ENCODE measurements at regions not wholly inside any gene's neighbourhood (a gene's known extent, or its start where the extent isn't known, plus 50 kb on each side); places are given as distances from the start of the nearest gene placed in this dataset.
"Not testable (repeated sequence)": the region's sequence is repeated elsewhere in the genome, so short reads cannot be mapped to it uniquely, and the experiment has no call there.

DNA sequence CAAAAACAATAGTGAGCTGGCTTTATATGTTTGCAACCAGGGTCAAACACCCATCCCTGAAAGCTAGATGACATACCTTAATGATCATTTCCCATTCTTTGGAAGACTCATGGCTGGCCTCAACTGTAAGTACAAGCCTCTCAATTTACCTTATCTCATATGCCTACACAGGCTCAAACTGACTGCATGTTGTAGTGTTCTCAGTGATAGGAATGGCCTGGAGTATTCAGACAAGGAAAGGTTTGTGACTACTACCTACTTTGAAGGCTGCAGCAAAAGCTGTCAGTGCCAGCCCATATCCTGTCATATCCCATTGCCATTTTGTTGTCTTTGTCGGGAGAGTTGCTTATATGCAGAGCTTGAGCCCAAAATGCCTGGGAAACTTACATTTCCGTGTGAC, 205.2 kb upstream of the MOCS1 start:
- Histone ChIP-seq H3K9me3 (ENCODE audit: control insufficient read depth, low read length) (no peaks in the 10 kb centered on the region), H3K9ac (no peak overlapping the region), H3K4me3 (ENCODE audit: low read depth, low read length) (no peak overlapping the region), H3K27ac (no peak overlapping the region), H3K79me2 (no peaks in the 10 kb centered on the region), H3K4me2 (ENCODE audit: low read length) (no peak overlapping the region), H3K36me3 (ENCODE audit: control insufficient read depth, insufficient read depth, low read length) (no peaks in the 10 kb centered on the region), H3K4me1 (no peaks in the 10 kb centered on the region), H2AFZ (no peak overlapping the region), H3K27me3 (ENCODE audit: control insufficient read depth, insufficient read depth, low read length) (no peaks in the 10 kb centered on the region)
- TF ChIP-seq, protein P1, sequence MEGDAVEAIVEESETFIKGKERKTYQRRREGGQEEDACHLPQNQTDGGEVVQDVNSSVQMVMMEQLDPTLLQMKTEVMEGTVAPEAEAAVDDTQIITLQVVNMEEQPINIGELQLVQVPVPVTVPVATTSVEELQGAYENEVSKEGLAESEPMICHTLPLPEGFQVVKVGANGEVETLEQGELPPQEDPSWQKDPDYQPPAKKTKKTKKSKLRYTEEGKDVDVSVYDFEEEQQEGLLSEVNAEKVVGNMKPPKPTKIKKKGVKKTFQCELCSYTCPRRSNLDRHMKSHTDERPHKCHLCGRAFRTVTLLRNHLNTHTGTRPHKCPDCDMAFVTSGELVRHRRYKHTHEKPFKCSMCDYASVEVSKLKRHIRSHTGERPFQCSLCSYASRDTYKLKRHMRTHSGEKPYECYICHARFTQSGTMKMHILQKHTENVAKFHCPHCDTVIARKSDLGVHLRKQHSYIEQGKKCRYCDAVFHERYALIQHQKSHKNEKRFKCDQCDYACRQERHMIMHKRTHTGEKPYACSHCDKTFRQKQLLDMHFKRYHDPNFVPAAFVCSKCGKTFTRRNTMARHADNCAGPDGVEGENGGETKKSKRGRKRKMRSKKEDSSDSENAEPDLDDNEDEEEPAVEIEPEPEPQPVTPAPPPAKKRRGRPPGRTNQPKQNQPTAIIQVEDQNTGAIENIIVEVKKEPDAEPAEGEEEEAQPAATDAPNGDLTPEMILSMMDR (IDR thresholded peaks at IDR 0.05) = no peak

DNA sequence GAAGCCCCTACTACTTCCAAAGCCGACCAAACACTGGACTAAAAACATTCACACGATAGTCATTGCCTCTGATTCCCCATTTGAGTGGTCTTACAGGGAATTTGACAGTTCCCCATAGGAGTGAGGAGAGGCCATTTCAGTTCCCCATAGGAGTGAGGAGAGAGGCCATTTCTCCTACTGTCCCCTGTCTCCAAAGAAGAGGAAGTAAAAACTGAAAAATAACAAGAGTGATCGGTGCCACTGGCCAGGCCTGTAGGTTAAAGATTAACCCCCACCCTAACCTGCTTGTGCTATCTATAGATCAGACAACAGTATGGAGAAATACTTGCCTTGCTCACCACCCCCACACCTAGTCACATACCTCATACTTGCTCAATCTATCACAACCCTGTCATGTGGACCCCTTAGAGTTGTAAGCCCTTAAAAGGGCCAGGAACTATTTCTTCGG, 204.0 kb upstream of the MOCS1 start:
- Histone ChIP-seq H3K4me2 (ENCODE audit: low read length) (no peak overlapping the region), H3K79me2 (no peaks in the 10 kb centered on the region), H3K27ac (no peak overlapping the region), H3K9me3 (ENCODE audit: control insufficient read depth, low read length) (no peaks in the 10 kb centered on the region), H2AFZ (no peak overlapping the region), H3K9ac (no peak overlapping the region), H3K27me3 (ENCODE audit: control insufficient read depth, insufficient read depth, low read length) (no peaks in the 10 kb centered on the region), H3K4me3 (ENCODE audit: low read depth, low read length) (no peak overlapping the region), H3K36me3 (ENCODE audit: control insufficient read depth, insufficient read depth, low read length) (no peaks in the 10 kb centered on the region), H3K4me1 (no peaks in the 10 kb centered on the region)
- TF ChIP-seq, protein P1 (IDR thresholded peaks at IDR 0.05) = no peak

DNA sequence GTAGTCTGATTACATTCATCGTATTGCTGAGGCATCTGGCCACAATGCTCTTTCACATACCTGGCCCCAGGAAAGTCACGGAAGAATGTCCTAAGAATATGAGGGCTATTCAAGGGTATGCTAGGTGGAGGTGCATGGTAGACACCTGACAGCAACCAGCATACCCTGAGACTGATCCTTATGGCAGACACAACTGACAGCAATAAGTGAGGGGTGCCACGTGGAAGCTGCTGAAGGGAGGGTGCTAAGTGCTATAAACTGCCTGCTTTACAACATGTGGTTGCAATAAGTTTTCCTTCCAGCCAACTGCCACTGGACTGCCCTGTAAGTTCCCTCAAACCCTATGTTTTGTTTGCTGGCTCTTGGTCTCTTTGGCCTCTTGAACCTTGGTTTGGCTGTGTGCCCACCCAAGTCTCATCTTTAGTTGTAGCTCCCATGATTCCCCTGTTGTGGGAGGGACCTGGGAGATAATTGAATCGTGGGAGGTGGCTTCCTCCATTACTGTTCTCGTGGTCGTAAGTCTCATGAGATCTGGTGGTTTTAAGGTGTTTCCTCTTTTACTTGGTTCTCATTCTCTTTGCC, 201.3 kb upstream of the MOCS1 start:
- H3K4me3 ChIP-seq (ENCODE audit: low read depth, low read length) = no peak overlapping the region
- H3K79me2 ChIP-seq = no peaks in the 10 kb centered on the region
- no peaks in the 10 kb centered on the region for H3K27me3 ChIP-seq (ENCODE audit: control insufficient read depth, insufficient read depth, low read length)
- H3K9me3 ChIP-seq (ENCODE audit: control insufficient read depth, low read length) = no peaks in the 10 kb centered on the region
- H3K9ac ChIP-seq = no peak overlapping the region
- TF ChIP-seq, protein P1 (IDR thresholded peaks at IDR 0.05) = no peak
- H3K27ac ChIP-seq = no peak overlapping the region
- no peaks in the 10 kb centered on the region for H3K36me3 ChIP-seq (ENCODE audit: control insufficient read depth, insufficient read depth, low read length)
- H3K4me1 ChIP-seq = no peaks in the 10 kb centered on the region
- H2AFZ ChIP-seq = no peak overlapping the region
- H3K4me2 ChIP-seq (ENCODE audit: low read length) = no peak overlapping the region

DNA sequence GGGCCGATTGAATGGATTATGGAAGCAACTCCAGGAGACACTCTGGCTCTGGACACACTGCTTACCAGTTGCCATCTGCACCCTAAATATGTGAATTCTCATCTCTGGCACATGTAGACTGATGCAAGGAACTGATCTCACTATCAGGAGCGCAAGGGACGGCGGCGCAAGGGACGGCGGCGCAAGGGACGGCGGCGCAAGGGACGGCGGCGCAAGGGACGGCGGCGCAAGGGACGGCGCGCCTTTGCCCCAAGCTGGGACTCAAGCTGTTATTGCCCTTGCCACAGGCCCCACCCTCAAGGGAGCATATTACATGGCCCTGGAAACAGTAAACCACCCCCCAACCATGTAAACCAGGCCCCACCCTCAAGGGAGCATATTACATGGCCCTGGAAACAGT, 199.7 kb upstream of the MOCS1 start:
- H2AFZ ChIP-seq; H3K27me3 ChIP-seq (ENCODE audit: control insufficient read depth, insufficient read depth, low read length); H3K9me3 ChIP-seq (ENCODE audit: control insufficient read depth, low read length); H3K4me2 ChIP-seq (ENCODE audit: low read length); H3K79me2 ChIP-seq; H3K36me3 ChIP-seq (ENCODE audit: control insufficient read depth, insufficient read depth, low read length); H3K9ac ChIP-seq; H3K4me1 ChIP-seq; H3K4me3 ChIP-seq (ENCODE audit: low read depth, low read length); H3K27ac ChIP-seq: not testable (repeated sequence)

DNA sequence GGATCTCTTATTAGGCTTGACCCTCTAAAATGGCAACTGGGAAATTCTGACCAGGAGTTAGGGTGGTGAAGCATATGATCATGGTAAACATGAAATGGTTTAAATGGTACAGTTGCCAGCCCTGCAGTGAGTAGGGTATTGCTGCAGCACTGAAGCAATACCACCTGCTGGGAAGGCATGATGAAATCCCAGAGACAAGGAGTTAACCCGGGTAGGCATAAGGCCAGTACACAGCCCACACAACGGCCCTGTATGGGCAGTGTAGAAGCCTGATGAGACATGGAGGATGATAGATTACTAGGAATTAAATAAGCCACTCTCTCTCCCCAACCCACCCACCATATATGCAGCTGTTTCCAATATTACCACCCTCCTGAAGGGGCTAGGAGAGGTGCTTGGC, 197.4 kb upstream of the MOCS1 start:
- H2AFZ ChIP-seq = no peak overlapping the region
- H3K4me3 ChIP-seq (ENCODE audit: low read depth, low read length) = no peak overlapping the region
- H3K27ac ChIP-seq = no peak overlapping the region
- no peaks in the 10 kb centered on the region for H3K9me3 ChIP-seq (ENCODE audit: control insufficient read depth, low read length)
- no peaks in the 10 kb centered on the region for H3K27me3 ChIP-seq (ENCODE audit: control insufficient read depth, insufficient read depth, low read length)
- H3K4me1 ChIP-seq = no peaks in the 10 kb centered on the region
- H3K36me3 ChIP-seq (ENCODE audit: control insufficient read depth, insufficient read depth, low read length) = no peaks in the 10 kb centered on the region
- TF ChIP-seq, protein P1 (IDR thresholded peaks at IDR 0.05) = no peak
- H3K4me2 ChIP-seq (ENCODE audit: low read length) = no peak overlapping the region
- no peak overlapping the region for H3K9ac ChIP-seq
- no peaks in the 10 kb centered on the region for H3K79me2 ChIP-seq

Data from parathyroid adenoma (tissue), 2 donors.